Body of pancreas (tissue), 4 donors: ENCODE measurements at regions not wholly inside any gene's neighbourhood (a gene's known extent, or its start where the extent isn't known, plus 50 kb on each side); places are given as distances from the start of the nearest gene placed in this dataset.

Experiments
- POLR2A ChIP-seq, 3 donors: fragments of 450-650 bp; IDR thresholded peaks; one replicate each; pipeline ENCODE4 v1.6.1; 2016; ENCODE audit warnings: antibody characterized with exemption in 3 of 3, mild to moderate bottlenecking in 2 of 3
- TF ChIP-seq, protein P1 (sequence below), 7 experiments: fragments of 450-650 bp in 4 of 7; fragments of 200-600 bp in 3 of 7; sonication (generic) in 3 of 7; IDR thresholded peaks; one replicate each; pipeline ENCODE4 v1.5.1; 2016 to 2019; ENCODE audit warnings: antibody characterized with exemption in 7 of 7

DNA sequence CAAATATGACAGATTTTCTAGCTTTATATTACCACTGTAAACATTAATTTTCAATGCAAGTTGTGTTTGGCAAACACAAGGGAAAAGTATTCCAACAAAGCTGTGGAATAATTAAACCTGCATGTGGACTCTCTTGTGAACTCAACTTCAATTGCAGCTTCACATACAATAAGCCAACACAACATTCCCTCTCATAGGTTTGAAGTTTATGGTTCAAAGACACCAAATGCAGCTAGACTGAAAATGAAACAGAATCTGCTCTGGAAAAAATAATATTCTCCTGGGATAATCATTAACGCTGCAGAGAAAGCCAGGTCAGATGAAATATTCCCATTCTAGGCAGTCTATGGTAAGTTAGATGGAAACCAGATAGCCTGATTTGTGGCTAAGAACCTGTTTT is 105.8 kb upstream of the VIPR2 start:
- TF ChIP-seq, protein P1, sequence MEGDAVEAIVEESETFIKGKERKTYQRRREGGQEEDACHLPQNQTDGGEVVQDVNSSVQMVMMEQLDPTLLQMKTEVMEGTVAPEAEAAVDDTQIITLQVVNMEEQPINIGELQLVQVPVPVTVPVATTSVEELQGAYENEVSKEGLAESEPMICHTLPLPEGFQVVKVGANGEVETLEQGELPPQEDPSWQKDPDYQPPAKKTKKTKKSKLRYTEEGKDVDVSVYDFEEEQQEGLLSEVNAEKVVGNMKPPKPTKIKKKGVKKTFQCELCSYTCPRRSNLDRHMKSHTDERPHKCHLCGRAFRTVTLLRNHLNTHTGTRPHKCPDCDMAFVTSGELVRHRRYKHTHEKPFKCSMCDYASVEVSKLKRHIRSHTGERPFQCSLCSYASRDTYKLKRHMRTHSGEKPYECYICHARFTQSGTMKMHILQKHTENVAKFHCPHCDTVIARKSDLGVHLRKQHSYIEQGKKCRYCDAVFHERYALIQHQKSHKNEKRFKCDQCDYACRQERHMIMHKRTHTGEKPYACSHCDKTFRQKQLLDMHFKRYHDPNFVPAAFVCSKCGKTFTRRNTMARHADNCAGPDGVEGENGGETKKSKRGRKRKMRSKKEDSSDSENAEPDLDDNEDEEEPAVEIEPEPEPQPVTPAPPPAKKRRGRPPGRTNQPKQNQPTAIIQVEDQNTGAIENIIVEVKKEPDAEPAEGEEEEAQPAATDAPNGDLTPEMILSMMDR (IDR thresholded peaks at IDR 0.05): no peak
- no peak for TF ChIP-seq POLR2A (IDR thresholded peaks at IDR 0.05)
